NAMALWA (cell line): ENCODE measurements at regions not wholly inside any gene's neighbourhood (a gene's known extent, or its start where the extent isn't known, plus 50 kb on each side); places are given as distances from the start of the nearest gene placed in this dataset.
"Not testable (repeated sequence)": the region's sequence is repeated elsewhere in the genome, so short reads cannot be mapped to it uniquely, and the experiment has no call there.

Source experiments
- DNase-seq: peaks from one replicate; pipeline ENCODE4 v3.0.0-alpha.2; 2015; ENCODE audit warnings: low spot score

GRCh38 chr16:65624666-65625065 is 502.8 kb upstream of the CDH11 start:
- no peak for DNase-seq

DNA sequence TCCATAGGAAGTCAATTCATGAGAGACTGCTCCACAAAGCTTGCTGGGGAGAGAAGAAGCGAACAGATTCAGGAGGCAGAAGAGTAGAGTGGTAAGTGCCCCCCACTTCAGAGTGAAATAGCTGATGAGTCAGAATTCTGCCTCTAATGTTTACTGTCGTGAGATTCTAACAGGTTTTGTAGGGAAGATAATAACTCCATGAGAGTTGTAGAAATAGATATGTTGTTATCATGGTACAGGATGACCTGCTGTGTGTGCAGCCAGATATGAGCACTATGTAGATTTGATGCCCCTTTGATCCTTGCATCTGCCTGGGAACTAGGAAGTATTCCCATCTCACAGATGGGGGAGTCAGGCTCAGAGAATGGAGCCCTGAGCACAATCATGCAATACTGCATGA is 502.4 kb upstream of the CDH11 start:
- DNase-seq: no peak

DNA sequence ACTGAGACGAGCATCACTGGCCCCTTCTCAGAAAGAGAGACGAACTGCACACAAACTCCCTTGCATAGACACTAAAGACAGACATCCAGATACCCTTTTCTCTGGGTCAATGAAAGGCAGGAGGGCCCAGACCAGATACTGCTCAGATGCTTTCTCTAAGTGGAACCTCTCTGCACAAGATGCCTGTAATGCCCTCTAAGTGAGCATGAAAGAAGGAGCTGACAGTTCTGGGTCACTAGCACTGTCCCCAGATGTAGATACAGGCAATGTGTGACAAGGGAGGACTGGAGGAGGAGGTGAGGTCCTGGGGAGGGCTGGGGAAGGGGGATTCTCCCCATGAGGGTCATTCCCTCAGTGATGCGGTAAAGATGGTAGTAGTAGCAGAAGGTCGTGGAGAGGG is 501.0 kb upstream of the CDH11 start:
- DNase-seq: no peak

- no peak for DNase-seq
Measured at GRCh38 chr16:65622151-65622550, 500.3 kb upstream of the CDH11 start.

GRCh38 chr16:65621640-65622039 is 499.8 kb upstream of the CDH11 start:
- no peak for DNase-seq

DNA sequence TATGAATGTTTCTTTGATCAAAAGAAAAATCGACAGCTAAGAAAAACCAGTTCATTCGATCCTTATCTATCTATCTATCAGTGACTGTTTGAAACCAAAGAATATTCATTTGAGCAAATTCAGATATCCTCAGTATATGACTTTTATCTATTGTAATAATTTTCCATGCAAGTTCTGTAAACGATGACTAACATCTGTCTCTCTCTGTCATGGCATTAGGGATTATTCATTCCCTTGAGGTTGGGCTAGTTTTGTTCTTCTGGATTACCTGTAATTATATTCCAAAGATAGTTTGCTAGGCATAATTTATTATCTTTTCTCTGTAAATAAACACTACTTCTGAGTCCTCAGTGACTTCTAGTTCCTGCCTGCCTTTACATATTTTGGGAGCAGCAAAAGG is 497.7 kb upstream of the CDH11 start:
- DNase-seq: no peak

- DNase-seq: no peak
Measured at GRCh38 chr16:65618931-65619330, 497.1 kb upstream of the CDH11 start.

DNA sequence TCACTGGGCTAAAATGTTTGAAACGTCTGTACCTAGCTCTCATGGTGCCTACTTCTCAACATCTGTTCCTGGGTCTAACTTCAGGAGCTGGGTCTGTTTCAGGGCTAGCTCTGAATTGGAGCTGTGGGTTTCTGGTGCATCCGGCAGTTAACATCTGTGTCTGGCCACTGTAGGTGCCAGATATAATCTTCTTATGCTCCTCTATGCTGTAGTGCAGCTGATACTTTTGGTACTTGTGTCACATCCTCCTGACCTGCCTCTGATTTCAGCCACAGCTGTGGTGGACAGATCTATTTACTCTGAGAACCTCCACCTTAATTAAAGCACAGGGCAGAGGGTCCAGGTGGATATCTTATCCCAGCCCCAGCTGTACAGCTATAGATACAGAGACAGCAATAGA is 496.5 kb upstream of the CDH11 start:
- no peak for DNase-seq

GRCh38 chr16:65617421-65617820 is 495.6 kb upstream of the CDH11 start:
- DNase-seq: no peak

DNA sequence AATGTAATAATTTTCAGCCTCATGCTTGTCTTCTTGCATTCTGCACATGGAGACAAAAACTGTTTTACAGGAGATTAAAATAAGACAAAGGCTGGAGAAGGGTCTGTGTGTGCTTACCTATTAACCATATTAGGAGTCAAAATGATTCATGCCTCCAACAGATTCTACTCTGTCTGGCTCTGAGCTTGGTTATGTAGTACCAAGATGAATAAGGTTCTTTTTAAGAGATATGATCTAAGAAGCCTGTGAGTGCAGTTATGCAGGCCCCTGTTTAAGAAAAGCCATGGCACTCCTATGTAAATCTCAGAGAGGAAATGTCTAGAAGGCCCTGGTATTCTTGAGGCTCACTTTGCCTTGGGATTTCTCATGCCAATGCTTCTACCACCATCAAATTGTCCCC is 486.6 kb upstream of the CDH11 start:
- DNase-seq: no peak

- DNase-seq: no peak
Measured at GRCh38 chr16:65604771-65605170, 482.9 kb upstream of the CDH11 start.

DNA sequence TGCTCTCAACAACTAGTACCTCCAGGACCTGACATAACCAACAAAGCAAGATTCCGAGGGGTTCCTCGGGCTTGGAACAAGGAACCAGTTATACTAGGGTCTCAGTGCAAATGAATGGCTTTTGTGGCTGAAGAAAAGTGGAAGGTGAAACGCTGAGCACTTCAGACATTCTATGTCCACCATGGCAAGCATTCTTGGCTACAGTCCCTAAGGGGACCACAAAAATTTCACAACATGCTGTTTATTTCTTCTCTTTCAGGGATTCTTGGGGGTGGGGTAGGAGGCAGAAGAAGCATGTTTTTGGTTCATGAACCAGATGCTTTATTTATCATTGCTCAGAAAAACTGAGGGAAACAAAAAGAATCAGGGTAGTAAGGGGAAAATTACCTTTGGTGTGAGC is 479.9 kb upstream of the CDH11 start:
- DNase-seq: no peak

DNA sequence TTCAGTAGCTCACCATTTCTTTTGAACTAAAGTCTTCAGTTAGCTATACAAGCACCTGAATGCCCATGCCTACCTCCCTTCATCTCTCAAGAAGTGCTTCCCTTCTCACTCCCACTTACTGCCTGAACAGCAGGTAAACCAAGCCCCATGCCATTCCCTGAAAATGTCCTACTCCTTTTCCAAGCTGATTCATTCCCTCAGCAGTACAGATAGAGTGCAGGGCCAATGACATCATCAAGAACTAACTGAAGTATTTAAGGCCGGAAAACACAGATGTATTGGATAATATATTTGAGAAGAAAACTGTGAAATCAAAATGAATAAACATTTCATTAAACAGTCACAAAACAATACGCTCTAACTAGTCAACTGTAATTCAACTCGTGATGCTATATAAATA is 478.8 kb upstream of the CDH11 start:
- no peak for DNase-seq

GRCh38 chr16:65600046-65600445 is 478.2 kb upstream of the CDH11 start:
- no peak for DNase-seq

- DNase-seq: no peak
Measured at GRCh38 chr16:65598621-65599020, 476.8 kb upstream of the CDH11 start.

DNA sequence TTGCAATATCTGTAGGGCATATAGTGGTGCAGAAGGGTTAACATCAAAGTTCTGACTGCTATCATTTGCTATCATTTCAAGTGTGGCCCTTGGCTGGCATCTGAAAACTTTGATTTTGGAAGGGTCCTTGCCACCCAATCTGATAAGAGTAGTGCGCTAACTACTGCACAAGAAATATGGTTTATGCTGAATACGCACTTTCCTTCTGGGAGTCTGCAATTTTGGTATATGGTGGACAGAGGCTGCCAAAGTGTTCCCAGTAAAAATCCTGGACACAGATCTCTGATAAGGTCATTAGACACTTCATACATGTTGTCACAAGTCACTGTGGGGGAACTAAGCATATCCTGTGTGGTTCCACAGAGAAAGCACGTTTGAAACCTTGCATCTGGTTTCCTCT is 461.6 kb upstream of the CDH11 start:
- no peak for DNase-seq

GRCh38 chr16:65579050-65579449 is 457.2 kb upstream of the CDH11 start:
- no peak for DNase-seq

DNA sequence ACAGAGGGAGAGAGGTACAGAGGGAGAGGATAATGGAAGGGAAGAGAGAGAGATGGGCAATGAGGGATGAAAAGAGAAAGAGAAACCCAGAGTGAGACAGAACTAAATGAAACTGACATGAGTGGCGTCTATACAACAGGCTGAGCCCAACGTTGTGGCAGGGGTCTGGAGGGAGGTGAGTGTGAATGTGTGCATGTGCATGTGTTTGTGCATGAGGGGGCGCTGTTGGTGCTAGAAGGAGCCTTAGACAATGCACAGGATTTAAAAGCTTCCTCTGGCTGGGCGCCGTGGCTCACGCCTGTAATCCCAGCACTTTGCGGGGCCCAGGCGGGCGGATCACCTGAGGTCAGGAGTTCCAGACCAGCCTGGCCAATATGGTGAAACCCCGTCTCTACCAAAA is 454.8 kb upstream of the CDH11 start:
- DNase-seq: peak; percentile 2

DNA sequence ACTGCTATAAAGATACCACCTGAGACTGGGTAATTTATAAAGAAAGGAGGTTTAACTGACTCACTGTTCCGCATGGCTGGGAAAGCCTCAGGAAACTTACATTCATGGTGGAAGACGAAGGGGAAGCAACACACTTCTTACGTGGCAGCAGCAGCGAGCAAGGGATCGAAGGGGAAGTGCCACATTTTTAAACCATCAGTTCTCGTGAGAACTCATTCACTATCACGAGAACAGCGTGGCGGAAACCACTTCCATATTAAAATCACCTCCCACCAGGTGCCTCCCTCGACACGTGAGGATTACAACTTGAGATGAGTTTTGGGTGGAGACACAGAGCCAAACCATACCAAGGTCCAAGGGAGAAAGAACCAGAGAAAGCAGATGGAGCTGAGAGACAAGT is 454.3 kb upstream of the CDH11 start:
- DNase-seq: no peak

- no peak for DNase-seq
Measured at GRCh38 chr16:65574326-65574966, 452.6 kb upstream of the CDH11 start.

- DNase-seq: no peak
Measured at GRCh38 chr16:65572156-65572555, 450.3 kb upstream of the CDH11 start.

DNA sequence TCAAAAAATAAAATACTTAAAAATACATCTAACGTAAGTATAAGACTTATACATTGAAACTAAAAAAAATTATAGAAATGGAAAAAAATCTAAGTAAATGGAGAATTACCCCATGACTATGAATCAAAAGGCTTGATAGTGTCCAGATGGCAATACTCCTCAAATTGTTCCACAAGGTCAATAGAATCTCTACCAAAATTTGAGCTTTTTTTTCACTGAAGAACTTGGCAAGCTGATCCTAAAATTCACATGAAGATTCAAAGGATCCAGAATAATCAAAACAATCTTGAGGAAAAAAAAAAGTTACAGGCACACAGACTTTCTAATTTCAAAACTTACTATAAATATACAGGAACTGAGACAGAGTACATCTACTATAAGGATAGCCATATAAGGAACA is 448.4 kb upstream of the CDH11 start:
- no peak for DNase-seq

DNA sequence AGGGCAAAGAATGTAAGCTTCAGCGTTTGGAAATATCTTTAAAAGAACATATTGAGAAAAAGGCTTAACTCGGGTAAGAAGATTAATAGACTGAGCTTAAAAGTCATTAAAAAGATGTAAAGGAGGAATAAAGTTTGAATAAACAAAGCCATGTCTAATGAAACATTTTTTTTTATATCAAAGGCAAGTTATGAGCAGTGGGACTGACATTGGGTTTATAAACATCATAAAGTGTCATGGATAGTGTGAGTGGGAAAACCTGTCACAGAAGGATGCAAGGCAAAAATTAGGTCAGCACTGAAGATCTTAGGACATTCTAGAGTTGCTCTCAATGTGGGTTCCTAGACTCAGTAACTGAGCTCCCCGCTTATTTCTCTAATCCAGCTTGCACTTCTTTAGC is 438.0 kb upstream of the CDH11 start:
- no peak for DNase-seq

DNA sequence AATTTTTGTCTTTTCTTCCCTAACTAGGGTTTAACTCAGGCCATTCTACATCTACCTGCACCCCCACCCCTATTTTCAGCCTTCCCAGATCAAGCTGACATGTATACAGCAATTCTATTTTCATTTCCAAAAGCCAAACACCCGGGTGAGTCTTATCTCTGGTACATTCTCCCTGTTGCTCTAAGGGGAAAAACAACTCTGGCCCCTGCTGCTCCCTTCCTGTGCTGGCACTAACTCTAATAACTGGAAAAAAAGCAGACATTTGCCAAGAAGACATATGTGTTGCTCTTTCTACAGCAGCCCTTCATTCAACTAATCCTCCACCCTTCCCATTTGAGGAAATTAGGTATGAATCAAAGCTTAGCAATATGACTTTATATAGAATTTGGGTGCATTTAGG is 427.8 kb upstream of the CDH11 start:
- not testable (repeated sequence) for DNase-seq

GRCh38 chr16:65548470-65548869 is 426.6 kb upstream of the CDH11 start:
- no peak for DNase-seq
